ENCODE measurements at regions not wholly inside any gene's neighbourhood (a gene's known extent, or its start where the extent isn't known, plus 50 kb on each side); places are given as distances from the start of the nearest gene placed in this dataset.

- no peak for DNase-seq (ENCODE audit: low read depth, low spot score)
Measured at GRCh38 chr6:144335311-144335861, 50.3 kb downstream of the UTRN start.

GRCh38 chr6:144335914-144336313, 50.8 kb downstream of the UTRN start:
- DNase-seq (ENCODE audit: low read depth, low spot score) = no peak

- DNase-seq (ENCODE audit: low read depth, low spot score) = no peak
Measured at GRCh38 chr6:144336900-144337299, 51.8 kb downstream of the UTRN start.

- DNase-seq (ENCODE audit: low read depth, low spot score) = no peak
Measured at GRCh38 chr6:144338474-144338873, 53.3 kb downstream of the UTRN start.

- no peak for DNase-seq (ENCODE audit: low read depth, low spot score)
Measured at GRCh38 chr6:144338951-144339700, 54.0 kb downstream of the UTRN start.

GRCh38 chr6:144339859-144340452, 54.8 kb downstream of the UTRN start:
- DNase-seq (ENCODE audit: low read depth, low spot score) = no peak

- no peak for DNase-seq (ENCODE audit: low read depth, low spot score)
Measured at GRCh38 chr6:144340541-144341371, 55.6 kb downstream of the UTRN start.

- no peak for DNase-seq (ENCODE audit: low read depth, low spot score)
Measured at GRCh38 chr6:144341831-144342527, 56.8 kb downstream of the UTRN start.

GRCh38 chr6:144343701-144344428, 58.7 kb downstream of the UTRN start:
- no peak for DNase-seq (ENCODE audit: low read depth, low spot score)

GRCh38 chr6:144344646-144345045, 59.5 kb downstream of the UTRN start:
- DNase-seq (ENCODE audit: low read depth, low spot score) = no peak

GRCh38 chr6:144345451-144345850, 60.3 kb downstream of the UTRN start:
- no peak for DNase-seq (ENCODE audit: low read depth, low spot score)

- DNase-seq (ENCODE audit: low read depth, low spot score) = no peak
Measured at GRCh38 chr6:144346719-144347447, 61.7 kb downstream of the UTRN start.

- DNase-seq (ENCODE audit: low read depth, low spot score) = no peak
Measured at GRCh38 chr6:144347448-144347759, 62.3 kb downstream of the UTRN start.

GRCh38 chr6:144347933-144348332, 62.8 kb downstream of the UTRN start:
- DNase-seq (ENCODE audit: low read depth, low spot score) = no peak

GRCh38 chr6:144349690-144350527, 64.8 kb downstream of the UTRN start:
- DNase-seq (ENCODE audit: low read depth, low spot score) = no peak

GRCh38 chr6:144350528-144350880, 65.4 kb downstream of the UTRN start:
- DNase-seq (ENCODE audit: low read depth, low spot score) = no peak

GRCh38 chr6:144351379-144352127, 66.4 kb downstream of the UTRN start:
- no peak for DNase-seq (ENCODE audit: low read depth, low spot score)

GRCh38 chr6:144352331-144352730, 67.2 kb downstream of the UTRN start:
- no peak for DNase-seq (ENCODE audit: low read depth, low spot score)

- DNase-seq (ENCODE audit: low read depth, low spot score) = no peak
Measured at GRCh38 chr6:144353871-144354314, 68.8 kb downstream of the UTRN start.

All from iPS DF 19.7 (cell line).